HG02588 (cell line): ENCODE measurements at regions not wholly inside any gene's neighbourhood (a gene's known extent, or its start where the extent isn't known, plus 50 kb on each side); places are given as distances from the start of the nearest gene placed in this dataset.
"Not testable (repeated sequence)": the region's sequence is repeated elsewhere in the genome, so short reads cannot be mapped to it uniquely, and the experiment has no call there.

ENCODE experiments used
- ATAC-seq: cut with Tn5 transposase; IDR thresholded peaks from one replicate; pipeline ENCODE4 v1.9.1; 2021; ENCODE audit warnings: mild to moderate bottlenecking, moderate library complexity; ENCODE audit not compliant: unreplicated experiment

- ATAC-seq: no peak
Observed at GRCh38 chrX:136975684-136976470, 57.9 kb downstream of the GPR101 start.

DNA sequence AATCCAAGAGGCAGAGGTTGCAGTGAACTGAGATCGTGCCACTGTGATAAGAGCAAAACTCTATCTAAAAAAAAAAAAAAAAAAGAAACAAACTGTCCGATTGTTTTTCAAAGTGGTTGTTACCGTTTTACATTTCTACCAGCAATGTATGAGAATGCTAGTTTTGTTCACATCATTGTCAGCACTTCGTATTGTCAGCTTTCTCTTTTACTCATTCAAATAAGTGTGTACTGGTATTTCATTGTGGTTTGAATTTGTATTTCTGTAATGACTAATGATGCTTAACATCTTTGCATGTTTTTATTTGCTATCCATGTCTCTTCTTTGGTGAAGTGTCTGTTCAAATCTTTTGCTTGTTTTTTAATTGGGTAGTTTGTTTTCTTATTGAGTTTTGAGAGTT lies 65.8 kb downstream of the GPR101 start:
- ATAC-seq: no peak

DNA sequence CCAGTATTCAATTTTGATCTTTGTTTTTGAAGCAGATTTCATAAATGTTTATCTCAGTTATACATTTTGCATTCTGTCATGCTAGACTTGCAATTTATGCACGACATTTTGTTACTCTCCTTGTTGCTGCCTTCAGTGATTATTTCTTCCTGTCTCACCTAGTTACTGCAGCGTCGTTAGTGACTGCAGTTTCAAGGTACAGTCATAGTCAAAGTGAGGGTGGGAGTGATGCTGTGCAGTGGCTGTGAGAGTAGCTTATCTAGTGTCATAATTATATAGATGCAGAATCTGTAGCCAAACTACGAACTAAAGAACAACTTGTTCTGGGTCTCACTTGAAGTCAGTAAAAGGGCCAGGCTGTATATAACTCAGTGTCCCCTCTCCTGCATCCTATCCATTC lies 69.8 kb downstream of the GPR101 start:
- ATAC-seq: no peak

GRCh38 chrX:136961594-136962135 lies 72.1 kb downstream of the GPR101 start:
- ATAC-seq: no peak

DNA sequence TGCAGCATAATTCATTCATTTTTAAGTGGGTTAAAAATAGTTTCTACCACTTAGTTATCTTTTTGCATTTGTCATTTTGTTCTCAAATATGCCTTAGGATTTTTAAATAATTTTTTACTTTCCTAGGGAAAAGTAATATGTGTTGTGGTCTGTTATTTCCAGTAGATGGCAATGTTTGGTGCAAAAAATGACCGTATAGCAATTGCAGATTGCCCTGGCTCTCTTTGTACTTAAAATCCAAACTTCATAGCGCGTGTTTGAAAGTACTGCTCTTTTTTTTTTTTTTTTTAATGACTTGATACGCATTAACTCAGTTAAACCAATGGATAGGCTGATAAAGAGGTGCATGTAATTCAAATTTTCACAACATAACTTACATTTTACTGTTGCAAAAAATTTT lies 74.4 kb upstream of the RBMX start:
- ATAC-seq: no peak

DNA sequence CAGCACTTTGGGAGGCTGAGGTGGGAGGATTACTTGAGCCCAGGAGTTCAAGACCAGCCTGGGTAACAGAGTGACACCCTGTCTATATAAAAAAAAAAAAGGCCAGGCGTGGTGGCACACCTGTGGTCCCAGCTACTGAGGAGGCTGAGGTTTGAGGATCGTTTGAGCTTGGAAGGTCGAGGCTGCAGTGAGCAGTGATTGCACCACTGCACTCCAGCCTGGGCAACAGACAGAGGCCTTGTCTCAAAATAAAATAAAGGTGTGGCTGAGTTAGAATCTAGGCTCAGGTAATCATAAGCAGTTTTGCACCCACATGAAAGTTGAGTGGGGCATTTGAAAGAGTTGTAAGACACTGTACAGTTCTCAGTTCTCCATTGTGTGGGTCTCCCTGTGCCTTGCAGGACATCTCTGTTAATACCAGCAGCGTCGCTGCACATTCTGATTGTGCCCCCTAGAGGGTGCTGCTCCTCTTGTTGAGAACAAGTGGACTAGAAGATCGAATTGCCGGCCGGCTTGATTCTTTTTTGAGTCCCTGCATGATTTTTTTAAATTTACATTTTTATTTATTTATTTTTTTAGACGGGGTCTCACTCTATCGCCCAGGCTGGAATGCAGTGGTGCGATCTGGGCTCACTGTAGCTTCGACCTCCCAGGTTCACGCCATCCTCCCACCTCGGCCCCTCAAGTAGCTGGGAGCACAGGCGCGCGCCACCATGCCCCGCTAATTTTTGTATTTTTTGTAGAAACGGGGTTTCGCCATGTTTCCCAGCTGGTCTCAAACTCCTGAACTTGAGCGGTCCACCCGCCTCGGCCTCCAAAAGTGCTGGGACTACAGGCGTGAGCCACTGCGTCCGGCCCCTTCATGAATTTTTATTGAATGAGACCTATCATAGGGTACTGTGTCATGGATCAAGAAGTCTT lies 73.6 kb upstream of the RBMX start:
- peak; percentile 95 for ATAC-seq

DNA sequence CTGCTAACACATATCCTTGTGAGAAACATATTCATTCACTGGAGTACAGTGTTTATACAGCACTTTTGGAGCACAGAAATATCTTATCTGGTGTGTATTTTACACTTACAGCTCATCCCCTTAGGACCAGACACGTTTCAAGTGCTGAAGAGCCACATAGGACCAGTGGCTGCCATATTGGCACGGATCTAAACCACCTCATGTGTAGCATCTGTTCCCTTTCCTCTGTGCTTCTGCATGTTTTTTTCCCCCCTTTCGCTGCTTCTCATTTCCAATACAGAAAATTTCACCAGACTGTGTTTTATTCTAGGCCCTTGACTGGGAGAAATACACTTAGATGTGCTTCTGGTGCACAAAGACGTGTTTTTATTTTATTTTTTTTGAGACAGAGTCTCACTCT lies 69.7 kb upstream of the RBMX start:
- ATAC-seq: no peak

DNA sequence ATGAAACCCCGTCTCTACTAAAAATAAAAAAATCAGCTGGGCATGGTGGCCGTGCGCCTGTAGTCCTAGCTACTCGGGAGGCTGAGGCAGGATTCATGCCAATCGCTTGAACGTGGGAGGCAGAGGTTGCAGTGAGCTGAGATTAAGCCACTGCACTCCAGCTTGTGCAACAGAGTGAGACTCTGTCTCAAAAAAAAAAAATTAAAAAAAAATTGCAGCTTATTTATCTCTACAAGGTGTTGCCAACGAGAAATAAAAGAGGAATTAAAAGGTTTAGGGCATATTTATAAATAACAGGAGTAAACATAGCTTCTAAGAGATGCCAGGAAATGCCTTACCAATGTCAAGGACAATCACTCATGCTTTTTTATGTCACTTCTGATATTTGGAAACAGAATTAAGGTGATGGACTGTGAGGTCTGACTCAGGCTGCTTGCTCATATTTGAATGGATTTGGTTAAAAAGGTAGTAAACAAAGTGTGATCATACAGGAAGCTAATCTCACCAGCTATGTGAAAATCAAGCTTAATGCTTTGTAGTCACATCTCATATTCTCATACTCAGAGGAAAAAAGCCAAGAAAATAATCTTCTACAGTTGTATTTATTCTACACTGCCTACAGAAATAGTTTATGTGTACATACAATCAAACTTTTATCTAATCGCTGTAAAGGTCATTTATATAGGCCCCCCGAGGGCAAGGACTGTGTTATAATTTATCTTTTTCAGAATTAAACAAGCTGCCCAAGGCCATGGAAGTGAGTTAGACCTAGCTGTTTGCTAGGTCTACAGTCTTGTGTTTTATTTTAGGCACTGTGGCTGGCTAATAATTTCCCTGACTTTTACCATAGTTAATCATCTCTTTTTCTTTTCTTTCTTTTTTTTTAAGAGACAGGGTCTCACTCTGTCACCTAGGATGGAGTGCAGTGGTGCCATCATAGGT lies 61.1 kb upstream of the RBMX start:
- no peak for ATAC-seq

DNA sequence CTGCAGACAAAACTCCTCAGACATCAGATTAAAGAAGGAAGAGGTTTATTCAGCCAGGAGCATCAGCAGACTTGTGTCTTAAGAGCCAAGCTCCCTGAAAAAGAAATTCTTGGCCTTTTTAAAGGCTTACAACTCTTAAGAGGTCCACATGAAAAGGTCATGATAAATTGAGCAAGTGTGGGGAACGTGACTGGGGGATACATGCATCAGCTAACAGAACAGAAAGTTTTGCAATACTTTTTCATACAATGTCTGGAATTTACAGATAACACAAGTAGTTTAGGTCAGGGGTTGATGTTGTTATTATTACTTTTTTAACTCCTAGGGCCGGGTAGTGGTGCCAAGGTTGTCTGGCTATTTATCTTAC lies 55.6 kb upstream of the RBMX start:
- no peak for ATAC-seq

- not testable (repeated sequence) for ATAC-seq
Observed at GRCh38 chrX:136935533-136936182, 55.1 kb upstream of the RBMX start.

- ATAC-seq: not testable (repeated sequence)
Observed at GRCh38 chrX:136934652-136935051, 54.1 kb upstream of the RBMX start.

GRCh38 chrX:136933611-136934145 lies 53.2 kb upstream of the RBMX start:
- ATAC-seq: no peak

DNA sequence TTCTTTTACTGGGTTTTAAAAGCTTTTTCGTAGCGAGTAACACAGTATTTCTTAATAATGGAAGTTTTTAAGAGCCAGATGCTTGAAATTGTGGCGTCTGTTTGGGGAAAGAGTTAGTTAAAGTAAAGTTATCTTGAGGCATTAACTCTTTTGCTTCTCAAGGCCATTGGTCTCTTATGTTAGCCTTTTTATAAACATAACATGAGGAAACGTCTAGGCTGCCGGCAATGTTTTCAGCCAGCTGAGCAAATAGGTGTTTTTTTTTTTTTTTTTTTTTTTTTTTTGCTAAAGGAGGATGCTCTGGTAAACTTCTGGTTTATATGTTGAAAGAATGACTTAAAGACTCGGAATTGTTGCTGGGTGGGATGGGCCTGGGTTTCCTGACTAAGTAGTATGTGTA lies 51.1 kb upstream of the RBMX start:
- ATAC-seq: no peak
